ENCODE measurements at regions not wholly inside any gene's neighbourhood (a gene's known extent, or its start where the extent isn't known, plus 50 kb on each side); places are given as distances from the start of the nearest gene placed in this dataset.
"Not testable (repeated sequence)": the region's sequence is repeated elsewhere in the genome, so short reads cannot be mapped to it uniquely, and the experiment has no call there.

GRCh38 chr12:19666070-19666469 is 226.8 kb downstream of the AEBP2 start:
- DNase-seq (ENCODE audit: low read depth), result no peak

GRCh38 chr12:19669793-19670192 is 230.5 kb downstream of the AEBP2 start:
- no peak for DNase-seq (ENCODE audit: low read depth)

GRCh38 chr12:19671695-19672094 is 232.4 kb downstream of the AEBP2 start:
- DNase-seq (ENCODE audit: low read depth), result no peak

- no peak for DNase-seq (ENCODE audit: low read depth)
These were observed 235.1 kb downstream of the AEBP2 start for GRCh38 chr12:19674437-19674836.

- DNase-seq (ENCODE audit: low read depth), result no peak
These were observed 236.1 kb downstream of the AEBP2 start for GRCh38 chr12:19675361-19675760.

GRCh38 chr12:19678501-19678900 is 239.2 kb downstream of the AEBP2 start:
- not testable (repeated sequence) for DNase-seq (ENCODE audit: low read depth)

- no peak for DNase-seq (ENCODE audit: low read depth)
These were observed 241.7 kb downstream of the AEBP2 start for GRCh38 chr12:19681007-19681406.

- peak; percentile 16 for DNase-seq (ENCODE audit: low read depth)
These were observed 244.1 kb downstream of the AEBP2 start for GRCh38 chr12:19683178-19683927.

GRCh38 chr12:19687371-19687770 is 248.1 kb downstream of the AEBP2 start:
- no peak for DNase-seq (ENCODE audit: low read depth)

- DNase-seq (ENCODE audit: low read depth), result no peak
These were observed 249.2 kb downstream of the AEBP2 start for GRCh38 chr12:19688532-19688931.

GRCh38 chr12:19689226-19689625 is 249.9 kb downstream of the AEBP2 start:
- DNase-seq (ENCODE audit: low read depth), result no peak

GRCh38 chr12:19689801-19690472 is 250.6 kb downstream of the AEBP2 start:
- DNase-seq (ENCODE audit: low read depth), result peak; percentile 23

- DNase-seq (ENCODE audit: low read depth), result no peak
These were observed 252.8 kb downstream of the AEBP2 start for GRCh38 chr12:19692091-19692490.

- no peak for DNase-seq (ENCODE audit: low read depth)
These were observed 253.3 kb downstream of the AEBP2 start for GRCh38 chr12:19692566-19692965.

- DNase-seq (ENCODE audit: low read depth), result peak; percentile 3
These were observed 255.3 kb downstream of the AEBP2 start for GRCh38 chr12:19694627-19695026.

- DNase-seq (ENCODE audit: low read depth), result peak; percentile 1
These were observed 256.2 kb downstream of the AEBP2 start for GRCh38 chr12:19695244-19696098.

- no peak for DNase-seq (ENCODE audit: low read depth)
These were observed 261.7 kb downstream of the AEBP2 start for GRCh38 chr12:19700969-19701368.

- DNase-seq (ENCODE audit: low read depth), result no peak
These were observed 265.7 kb downstream of the AEBP2 start for GRCh38 chr12:19704966-19705365.

GRCh38 chr12:19706936-19707335 is 267.6 kb downstream of the AEBP2 start:
- DNase-seq (ENCODE audit: low read depth), result no peak

GRCh38 chr12:19707948-19708409 is 268.7 kb downstream of the AEBP2 start:
- DNase-seq (ENCODE audit: low read depth), result peak; percentile 6

- DNase-seq (ENCODE audit: low read depth), result no peak
These were observed 270.6 kb downstream of the AEBP2 start for GRCh38 chr12:19709889-19710288.
